ENCODE measurements at regions not wholly inside any gene's neighbourhood (a gene's known extent, or its start where the extent isn't known, plus 50 kb on each side); places are given as distances from the start of the nearest gene placed in this dataset.

DNA sequence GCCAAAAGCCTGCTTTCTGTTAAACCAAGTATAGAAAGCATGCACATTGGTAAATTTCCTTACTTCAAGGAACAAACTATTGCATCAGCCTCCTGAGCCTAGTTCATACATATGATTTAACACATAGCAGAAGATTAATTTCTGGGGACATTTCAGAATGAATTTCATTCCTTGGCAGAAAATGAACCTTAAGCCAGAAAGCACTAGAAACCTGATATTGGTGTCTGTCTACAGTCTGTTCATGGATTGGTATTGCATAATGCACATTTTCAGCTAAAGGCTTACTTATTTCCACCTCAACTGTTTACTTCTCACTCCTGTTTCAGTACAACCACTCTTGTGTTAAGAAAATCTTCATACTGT is 1471.8 kb upstream of the NUDT12 start:
- TF ChIP-seq, protein P1, sequence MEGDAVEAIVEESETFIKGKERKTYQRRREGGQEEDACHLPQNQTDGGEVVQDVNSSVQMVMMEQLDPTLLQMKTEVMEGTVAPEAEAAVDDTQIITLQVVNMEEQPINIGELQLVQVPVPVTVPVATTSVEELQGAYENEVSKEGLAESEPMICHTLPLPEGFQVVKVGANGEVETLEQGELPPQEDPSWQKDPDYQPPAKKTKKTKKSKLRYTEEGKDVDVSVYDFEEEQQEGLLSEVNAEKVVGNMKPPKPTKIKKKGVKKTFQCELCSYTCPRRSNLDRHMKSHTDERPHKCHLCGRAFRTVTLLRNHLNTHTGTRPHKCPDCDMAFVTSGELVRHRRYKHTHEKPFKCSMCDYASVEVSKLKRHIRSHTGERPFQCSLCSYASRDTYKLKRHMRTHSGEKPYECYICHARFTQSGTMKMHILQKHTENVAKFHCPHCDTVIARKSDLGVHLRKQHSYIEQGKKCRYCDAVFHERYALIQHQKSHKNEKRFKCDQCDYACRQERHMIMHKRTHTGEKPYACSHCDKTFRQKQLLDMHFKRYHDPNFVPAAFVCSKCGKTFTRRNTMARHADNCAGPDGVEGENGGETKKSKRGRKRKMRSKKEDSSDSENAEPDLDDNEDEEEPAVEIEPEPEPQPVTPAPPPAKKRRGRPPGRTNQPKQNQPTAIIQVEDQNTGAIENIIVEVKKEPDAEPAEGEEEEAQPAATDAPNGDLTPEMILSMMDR (IDR thresholded peaks at IDR 0.05), result no peak
- TF ChIP-seq EZH2 (IDR thresholded peaks at IDR 0.05; ENCODE audit: borderline replicate concordance, insufficient read depth, low read depth, low read length, poor library complexity, severe bottlenecking), result no peak
